Gastroesophageal sphincter (tissue), 3 donors: ENCODE measurements at regions not wholly inside any gene's neighbourhood (a gene's known extent, or its start where the extent isn't known, plus 50 kb on each side); places are given as distances from the start of the nearest gene placed in this dataset.
A peak's percentile ranks its signal among the peaks of the same experiment; 100 is the strongest.

ENCODE experiments used
- CTCF ChIP-seq, 4 experiments: fragments of 200-600 bp in 2 of 4; fragments of 450-650 bp in 2 of 4; sonication (generic) in 1 of 4; IDR thresholded peaks; one replicate each; pipeline ENCODE4 v1.5.1; 2017 to 2019; ENCODE audit warnings: antibody characterized with exemption in 4 of 4, mild to moderate bottlenecking in 2 of 4, moderate library complexity in 2 of 4
- POLR2A ChIP-seq, 2 donors: fragments of 450-650 bp; IDR thresholded peaks; one replicate each; pipeline ENCODE4 v1.6.1; 2017; ENCODE audit warnings: antibody characterized with exemption in 2 of 2, mild to moderate bottlenecking in 2 of 2, moderate library complexity in 1 of 2

GRCh38 chr20:34190679-34191090 lies 50.5 kb upstream of the ASIP start:
- peak; percentile 40 to 78 (median 72) for TF ChIP-seq CTCF (IDR thresholded peaks at IDR 0.05)
- TF ChIP-seq POLR2A (IDR thresholded peaks at IDR 0.05): no peak
